ENCODE measurements at regions not wholly inside any gene's neighbourhood (a gene's known extent, or its start where the extent isn't known, plus 50 kb on each side); places are given as distances from the start of the nearest gene placed in this dataset.

DNA sequence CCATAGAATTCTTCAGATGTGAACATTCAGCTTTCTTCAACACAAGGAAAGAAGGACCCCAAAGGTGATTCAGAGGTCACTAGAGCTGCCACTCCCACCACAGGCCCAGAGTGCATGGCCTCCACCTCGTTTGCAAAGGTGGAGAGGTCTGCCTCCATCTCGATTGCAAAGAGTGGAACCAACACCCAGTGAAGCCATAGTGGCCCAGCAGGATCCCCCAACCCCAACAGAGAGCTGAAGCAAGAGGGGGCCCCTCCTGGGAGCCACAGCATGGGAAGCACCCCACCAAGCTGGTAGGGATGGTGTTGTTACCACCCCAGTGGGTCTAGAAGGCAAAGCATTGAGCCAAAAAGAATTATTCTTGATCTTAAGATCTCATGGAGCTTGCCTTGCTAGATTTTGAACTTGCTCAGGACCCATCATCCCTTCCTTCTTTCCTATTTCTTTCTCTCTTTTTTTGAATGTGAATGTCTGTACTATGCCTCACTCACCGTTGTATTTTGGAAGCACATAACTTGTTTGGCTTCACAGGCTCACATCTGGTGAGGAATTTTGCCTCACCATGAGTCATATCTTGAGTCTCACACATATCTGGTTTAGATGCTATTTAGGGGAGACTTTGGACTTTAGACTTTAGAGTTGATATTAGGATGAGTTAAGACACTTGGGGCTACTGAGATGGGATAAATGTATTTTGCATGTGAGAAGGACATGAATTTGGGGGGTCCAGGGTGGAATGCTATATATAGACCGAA lies 119.2 kb downstream of the ANKRD60 start:
- DNase-seq: no peak
- H3K4me3 ChIP-seq: no peak overlapping the region
- no peak overlapping the region for H3K27ac ChIP-seq
- 59 to 75% (median 66%) methylated on average over 3 to 4 of the region's 4 CpGs for WGBS, 5 donors
- no peaks in the 10 kb centered on the region for H3K36me3 ChIP-seq
- peaks cover 0 to 7% (median 6%) of the 10 kb centered on the region in 4 donors for H3K9me3 ChIP-seq
- intact Hi-C loops (cut with DNase I; ENCODE audit: low total_unique reads): no loop called here
- peaks cover 0 to 3% (median 0%) of the 10 kb centered on the region in 3 donors for H3K27me3 ChIP-seq
- H3K4me1 ChIP-seq: no peaks in the 10 kb centered on the region
- TF ChIP-seq, protein P1, sequence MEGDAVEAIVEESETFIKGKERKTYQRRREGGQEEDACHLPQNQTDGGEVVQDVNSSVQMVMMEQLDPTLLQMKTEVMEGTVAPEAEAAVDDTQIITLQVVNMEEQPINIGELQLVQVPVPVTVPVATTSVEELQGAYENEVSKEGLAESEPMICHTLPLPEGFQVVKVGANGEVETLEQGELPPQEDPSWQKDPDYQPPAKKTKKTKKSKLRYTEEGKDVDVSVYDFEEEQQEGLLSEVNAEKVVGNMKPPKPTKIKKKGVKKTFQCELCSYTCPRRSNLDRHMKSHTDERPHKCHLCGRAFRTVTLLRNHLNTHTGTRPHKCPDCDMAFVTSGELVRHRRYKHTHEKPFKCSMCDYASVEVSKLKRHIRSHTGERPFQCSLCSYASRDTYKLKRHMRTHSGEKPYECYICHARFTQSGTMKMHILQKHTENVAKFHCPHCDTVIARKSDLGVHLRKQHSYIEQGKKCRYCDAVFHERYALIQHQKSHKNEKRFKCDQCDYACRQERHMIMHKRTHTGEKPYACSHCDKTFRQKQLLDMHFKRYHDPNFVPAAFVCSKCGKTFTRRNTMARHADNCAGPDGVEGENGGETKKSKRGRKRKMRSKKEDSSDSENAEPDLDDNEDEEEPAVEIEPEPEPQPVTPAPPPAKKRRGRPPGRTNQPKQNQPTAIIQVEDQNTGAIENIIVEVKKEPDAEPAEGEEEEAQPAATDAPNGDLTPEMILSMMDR (IDR thresholded peaks at IDR 0.05): no peak
- no peak for TF ChIP-seq POLR2AphosphoS5 (IDR thresholded peaks at IDR 0.05)
- TF ChIP-seq POLR2A (IDR thresholded peaks at IDR 0.05): no peak
- no peak for TF ChIP-seq EP300 (IDR thresholded peaks at IDR 0.05)

DNA sequence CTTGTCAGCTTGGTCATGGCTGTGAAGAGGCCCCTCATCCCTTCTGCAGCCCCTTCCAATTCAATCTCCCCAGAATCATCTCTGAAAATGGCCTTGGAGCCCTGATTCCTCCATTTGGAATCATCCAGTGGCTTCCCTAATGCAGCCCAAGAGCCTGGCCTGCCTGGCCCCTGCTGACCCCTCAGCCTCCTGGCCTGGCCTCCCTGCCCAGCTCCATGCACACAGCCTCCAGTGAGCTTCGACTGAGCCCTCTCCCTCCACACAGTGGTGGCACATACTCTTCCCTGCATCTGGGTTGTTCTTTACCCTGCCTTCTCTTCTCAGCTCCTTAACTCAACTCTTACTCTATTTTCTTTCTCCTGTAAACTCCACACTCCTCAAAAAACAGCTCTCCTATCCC lies 120.9 kb downstream of the ANKRD60 start:
- Histone ChIP-seq H3K9me3 (peaks cover 0 to 7% (median 6%) of the 10 kb centered on the region in 4 donors), H3K4me3 (no peak overlapping the region), H3K36me3 (no peaks in the 10 kb centered on the region), H3K27ac (no peak overlapping the region), H3K4me1 (no peaks in the 10 kb centered on the region), H3K27me3 (no peaks in the 10 kb centered on the region)
- 67 to 79% (median 76%) methylated on average over 1 of the region's 1 CpG for WGBS, 5 donors
- TF ChIP-seq POLR2A (IDR thresholded peaks at IDR 0.05) (no peak), EP300 (IDR thresholded peaks at IDR 0.05) (no peak), POLR2AphosphoS5 (IDR thresholded peaks at IDR 0.05) (no peak)
- TF ChIP-seq, protein P1 (IDR thresholded peaks at IDR 0.05): no peak
- DNase-seq: no peak
- intact Hi-C loops (cut with DNase I; ENCODE audit: low total_unique reads): no loop called here

DNA sequence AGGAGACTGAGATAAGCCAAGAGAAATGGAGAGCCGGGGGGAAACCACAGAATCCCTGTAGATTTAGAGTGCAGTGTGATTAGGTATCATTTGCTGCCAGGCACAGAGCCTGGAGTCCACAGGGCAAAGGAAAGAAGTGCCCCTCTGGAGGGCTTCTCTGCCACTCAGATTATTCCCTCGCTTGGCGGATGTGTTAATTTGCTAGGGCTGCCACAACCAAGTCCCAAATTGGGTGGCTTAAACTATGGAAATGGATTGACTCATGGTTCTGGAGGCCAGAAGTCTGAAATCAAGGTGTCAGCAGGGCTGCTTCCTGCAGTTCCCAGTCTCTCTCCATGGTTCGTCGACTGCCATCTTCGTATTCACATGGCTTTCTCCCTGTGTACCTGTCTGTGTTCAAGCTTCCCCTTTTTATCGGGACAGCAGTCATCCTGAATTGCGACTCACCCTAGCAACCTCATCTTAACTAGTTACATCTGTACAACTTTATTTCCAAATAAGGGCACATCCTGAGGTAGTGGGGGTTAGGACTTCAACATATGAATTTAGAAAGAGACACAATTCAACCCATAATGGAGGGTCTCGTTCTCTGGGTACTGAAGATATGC lies 122.2 kb downstream of the ANKRD60 start:
- no peak overlapping the region for H3K4me3 ChIP-seq
- peaks cover 0 to 7% (median 6%) of the 10 kb centered on the region in 4 donors for H3K9me3 ChIP-seq
- WGBS, 5 donors: 78 to 87% (median 80%) methylated on average over 9 of the region's 9 CpGs
- no peaks in the 10 kb centered on the region for H3K36me3 ChIP-seq
- intact Hi-C loops (cut with DNase I; ENCODE audit: low total_unique reads): no loop called here
- TF ChIP-seq EP300 (IDR thresholded peaks at IDR 0.05) (no peak), POLR2A (IDR thresholded peaks at IDR 0.05) (no peak), POLR2AphosphoS5 (IDR thresholded peaks at IDR 0.05) (no peak)
- TF ChIP-seq, protein P1 (IDR thresholded peaks at IDR 0.05): no peak
- no peaks in the 10 kb centered on the region for H3K4me1 ChIP-seq
- no peak overlapping the region for H3K27ac ChIP-seq
- H3K27me3 ChIP-seq: peaks cover 0 to 11% (median 0%) of the 10 kb centered on the region in 3 donors
- no peak for DNase-seq

DNA sequence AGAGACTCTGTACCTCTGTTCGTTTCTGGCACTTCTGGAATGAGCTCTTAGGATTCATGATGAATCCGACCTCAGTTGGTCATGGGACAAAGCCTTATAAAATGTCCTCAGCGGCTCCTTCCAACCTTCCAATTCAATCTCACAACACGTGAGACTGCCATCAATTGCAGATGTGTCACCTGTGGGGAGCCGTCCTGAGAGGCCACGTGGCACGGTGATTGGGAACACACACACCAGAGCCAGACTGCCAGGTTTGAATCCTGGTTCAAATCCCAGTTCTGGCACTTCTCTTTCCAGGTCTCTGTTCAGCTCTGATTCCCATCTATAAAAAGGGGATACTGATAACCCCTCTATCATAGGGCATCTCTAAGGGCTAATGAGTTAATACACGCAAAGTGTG lies 124.5 kb downstream of the ANKRD60 start:
- Histone ChIP-seq H3K4me3 (no peak overlapping the region), H3K36me3 (no peaks in the 10 kb centered on the region), H3K9me3 (no peaks in the 10 kb centered on the region), H3K27ac (no peak overlapping the region), H3K27me3 (peaks cover 0 to 22% (median 0%) of the 10 kb centered on the region in 3 donors), H3K4me1 (no peaks in the 10 kb centered on the region)
- 83 to 94% (median 88%) methylated on average over 8 of the region's 8 CpGs for WGBS, 5 donors
- intact Hi-C loops (cut with DNase I; ENCODE audit: low total_unique reads): no loop called here
- DNase-seq: no peak
- TF ChIP-seq POLR2AphosphoS5 (IDR thresholded peaks at IDR 0.05) (no peak), EP300 (IDR thresholded peaks at IDR 0.05) (no peak), POLR2A (IDR thresholded peaks at IDR 0.05) (no peak)
- TF ChIP-seq, protein P1 (IDR thresholded peaks at IDR 0.05): no peak
